Skin of body (tissue), 1 donor: ENCODE measurements at regions not wholly inside any gene's neighbourhood (a gene's known extent, or its start where the extent isn't known, plus 50 kb on each side); places are given as distances from the start of the nearest gene placed in this dataset.
"Not testable (repeated sequence)": the region's sequence is repeated elsewhere in the genome, so short reads cannot be mapped to it uniquely, and the experiment has no call there.

ENCODE experiments used
- DNase-seq: peaks from one replicate; lab custom pipeline; 2025; lab: John Stamatoyannopoulos, UW

GRCh38 chr7:25444991-25445390, 216.7 kb upstream of the NPVF start:
- peak; percentile 32 for DNase-seq

DNA sequence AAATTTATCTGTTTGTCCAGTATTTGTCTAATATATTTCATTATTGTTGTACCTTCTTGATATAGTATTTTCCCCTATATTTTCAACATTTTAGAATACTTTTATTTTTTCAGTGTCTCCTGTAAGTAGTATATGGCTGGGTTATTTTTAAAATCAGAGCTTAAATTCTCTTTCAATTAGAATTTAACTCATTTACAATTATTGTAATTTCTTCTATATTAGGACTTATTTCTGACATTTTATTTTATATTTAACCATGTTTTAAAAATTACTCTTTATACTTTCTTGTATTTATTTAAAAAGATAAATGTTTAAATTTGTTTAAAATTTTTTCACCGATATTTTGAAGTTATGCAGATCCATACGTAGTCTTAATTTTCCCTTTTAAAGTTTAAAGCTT, 220.0 kb upstream of the NPVF start:
- no peak for DNase-seq

DNA sequence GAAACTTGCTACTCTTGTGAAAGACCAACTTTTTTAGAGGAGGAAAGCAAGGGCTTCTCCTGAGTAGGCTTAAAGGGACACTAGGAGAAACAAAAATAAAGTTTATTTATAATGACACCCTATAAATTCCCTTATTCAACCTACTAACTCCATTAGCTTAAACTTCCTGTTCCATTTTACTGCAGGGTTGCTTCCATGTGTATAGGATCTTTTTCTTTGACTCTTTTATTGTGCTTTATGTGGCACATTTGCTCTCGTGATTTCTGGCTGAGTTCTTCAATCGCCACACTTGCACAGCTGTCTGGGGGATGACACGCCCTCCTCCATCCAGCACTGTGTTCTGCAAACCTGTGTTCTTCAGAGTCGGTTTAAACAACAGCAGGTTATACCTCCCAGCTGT, 225.7 kb upstream of the NPVF start:
- no peak for DNase-seq

DNA sequence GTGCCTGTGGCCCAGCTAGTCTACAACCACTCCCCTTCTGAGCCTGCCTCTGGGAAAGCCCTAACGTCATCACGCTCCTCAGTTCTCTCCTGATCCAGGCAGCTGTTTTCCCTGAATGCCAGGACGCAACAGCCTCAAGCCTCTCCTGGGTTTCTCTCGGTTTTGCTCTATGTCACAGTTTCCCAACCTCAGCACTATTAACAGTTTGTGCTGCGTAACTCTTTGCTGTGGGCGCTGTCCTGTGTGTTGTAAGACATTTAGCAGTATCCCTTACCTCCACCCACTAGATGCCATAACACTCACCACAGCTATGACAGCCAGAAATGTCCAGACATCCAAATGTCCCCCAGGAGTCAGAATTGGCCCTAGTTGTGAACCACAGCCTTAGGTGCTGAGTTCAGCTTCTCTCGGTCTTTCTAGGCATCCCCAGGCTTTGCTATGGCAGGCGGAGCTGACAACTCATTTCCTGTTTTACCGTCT, 226.3 kb upstream of the NPVF start:
- no peak for DNase-seq

- DNase-seq = no peak
These were observed 227.5 kb upstream of the NPVF start for GRCh38 chr7:25455683-25456251.

DNA sequence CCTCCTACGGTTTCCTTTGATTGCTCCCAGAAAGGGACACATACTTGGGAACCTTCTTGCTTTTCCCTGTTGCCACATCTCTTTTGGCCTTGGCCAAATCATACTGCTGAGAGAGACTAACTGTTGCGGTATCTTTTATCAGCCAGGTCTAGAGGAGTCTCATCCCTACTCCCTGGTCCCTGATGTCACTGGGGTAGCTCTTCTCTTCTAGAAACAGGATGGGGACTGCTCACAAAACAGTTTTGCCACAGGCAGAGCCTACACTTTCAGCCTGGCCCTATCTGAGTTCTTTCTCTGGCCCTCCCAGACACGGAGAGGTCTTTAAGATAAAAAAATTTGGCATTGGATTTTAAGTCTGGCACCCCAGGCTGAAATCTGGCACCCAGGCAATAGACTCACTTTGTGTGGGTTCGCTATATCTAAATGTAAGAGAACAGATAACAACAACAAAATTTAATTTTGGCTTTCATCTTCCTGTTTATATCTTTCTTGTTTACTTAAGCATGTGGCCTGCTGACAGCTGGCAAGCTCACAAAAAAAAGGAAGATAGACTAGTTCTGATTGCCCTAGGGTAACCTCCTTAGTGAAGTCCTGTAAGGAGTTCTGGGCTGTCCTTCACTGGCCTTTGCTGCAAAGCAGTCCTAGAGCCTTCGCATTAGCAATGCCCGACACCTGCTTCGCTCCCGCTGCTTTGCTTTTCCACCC, 228.3 kb upstream of the NPVF start:
- DNase-seq = no peak

DNA sequence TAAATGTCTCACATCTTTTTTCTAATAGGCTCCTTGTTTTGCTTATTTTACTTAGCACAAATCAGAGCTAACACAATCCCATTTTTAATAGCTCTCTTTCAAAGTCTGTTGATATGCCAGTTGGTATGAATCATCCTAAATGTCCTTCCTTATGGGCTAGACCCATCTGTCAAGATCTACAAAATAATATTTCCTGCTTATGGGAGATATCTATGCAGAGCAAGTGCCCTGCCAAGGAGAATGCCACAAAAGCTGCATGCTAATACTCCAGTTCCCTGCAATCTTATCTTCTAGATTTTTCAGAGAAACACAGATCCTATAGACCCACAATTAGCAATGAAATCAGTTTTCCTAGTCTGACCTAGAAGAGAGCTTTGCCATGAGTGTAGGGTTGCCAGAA, 230.8 kb upstream of the NPVF start:
- DNase-seq = no peak

DNA sequence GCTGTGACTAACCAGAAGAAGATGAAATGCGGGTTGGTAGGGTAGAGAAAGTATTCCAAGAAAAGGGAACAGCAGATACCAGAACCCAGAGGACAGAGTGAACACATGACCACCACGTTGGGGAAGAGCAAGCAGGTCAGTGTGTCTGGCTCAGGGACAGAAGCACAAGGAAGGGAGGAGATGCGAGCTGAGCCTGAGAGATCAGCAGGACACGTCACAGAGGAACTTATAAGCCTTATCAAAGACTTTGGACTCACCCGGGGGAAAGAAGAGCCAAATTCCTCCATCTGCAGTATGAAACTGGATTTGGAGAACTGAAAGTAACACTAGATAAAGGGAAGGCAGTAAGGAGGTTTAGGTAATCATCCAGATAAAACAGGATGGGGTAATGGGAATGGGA, 232.1 kb upstream of the NPVF start:
- DNase-seq = no peak

GRCh38 chr7:25469669-25470068, 241.4 kb upstream of the NPVF start:
- DNase-seq = no peak

GRCh38 chr7:25476863-25477499, 248.7 kb upstream of the NPVF start:
- no peak for DNase-seq

GRCh38 chr7:25478221-25478620, 249.9 kb upstream of the NPVF start:
- DNase-seq = not testable (repeated sequence)

- DNase-seq = no peak
These were observed 250.6 kb upstream of the NPVF start for GRCh38 chr7:25478925-25479324.

DNA sequence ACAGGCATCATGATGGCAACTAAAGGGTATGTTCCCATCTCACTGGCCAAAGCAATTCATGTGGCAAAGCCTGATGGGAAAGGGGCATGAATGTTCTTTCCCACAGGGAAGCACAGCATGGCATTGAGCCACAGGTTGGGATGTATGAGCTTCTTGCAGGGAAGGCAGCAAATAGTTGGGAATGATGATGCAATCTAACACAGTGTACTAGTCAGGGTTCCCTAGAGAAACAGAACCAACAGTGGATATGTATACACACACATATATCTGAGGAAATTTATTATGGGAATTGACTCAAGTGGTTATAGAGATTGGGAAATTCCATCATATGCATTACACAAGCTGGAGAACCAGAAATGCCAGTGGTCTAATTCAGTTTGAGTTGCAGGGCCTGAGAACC, 253.6 kb upstream of the NPVF start:
- no peak for DNase-seq

DNA sequence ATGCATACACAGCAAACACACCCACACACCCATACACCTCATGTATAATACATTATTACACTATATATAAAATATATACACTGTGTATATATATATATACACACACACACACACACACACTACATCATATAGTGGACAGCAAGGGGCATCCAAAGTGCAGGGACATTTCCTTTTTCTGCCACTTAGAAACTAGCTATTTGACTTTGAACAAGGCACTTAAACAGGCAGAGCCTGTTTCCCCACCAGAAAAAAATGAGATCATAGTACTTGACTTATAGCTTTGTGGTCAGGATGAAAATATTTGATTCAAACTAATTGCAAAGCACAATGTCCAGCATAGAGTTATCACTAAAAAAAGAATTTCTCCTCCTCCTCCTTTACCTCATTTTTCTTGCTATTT, 254.3 kb upstream of the NPVF start:
- no peak for DNase-seq

- DNase-seq = peak; percentile 45
These were observed 256.7 kb upstream of the NPVF start for GRCh38 chr7:25485026-25485425.

GRCh38 chr7:25486656-25487055, 258.4 kb upstream of the NPVF start:
- no peak for DNase-seq

DNA sequence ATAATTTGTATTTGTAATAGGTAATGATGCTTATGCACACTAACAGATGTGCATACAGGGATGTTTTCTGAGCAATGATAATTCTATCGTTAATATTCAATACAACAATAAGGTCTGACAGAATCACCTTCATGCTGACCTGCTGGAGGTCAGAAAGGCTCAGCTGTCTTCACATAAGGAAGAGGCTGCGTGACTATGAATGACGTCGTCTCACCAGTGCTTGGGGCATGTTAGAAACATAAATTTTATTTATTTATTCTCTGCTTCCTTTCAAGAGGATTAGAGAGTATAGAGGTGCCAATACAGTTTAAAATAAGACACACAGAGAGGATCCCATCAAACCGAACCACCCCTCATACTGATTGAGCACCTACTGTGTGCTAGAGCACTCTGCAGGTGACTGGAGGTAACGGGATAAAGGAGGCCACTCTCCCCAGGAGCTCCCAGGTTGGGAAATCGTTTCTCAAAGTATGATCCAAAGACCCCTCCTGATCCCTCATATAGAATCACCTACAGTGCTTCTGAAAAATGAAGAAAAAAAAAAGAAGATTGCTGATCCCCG, 265.6 kb upstream of the NPVF start:
- no peak for DNase-seq

- no peak for DNase-seq
These were observed 266.6 kb upstream of the NPVF start for GRCh38 chr7:25494896-25495295.

- no peak for DNase-seq
These were observed 267.3 kb upstream of the NPVF start for GRCh38 chr7:25495342-25496250.

DNA sequence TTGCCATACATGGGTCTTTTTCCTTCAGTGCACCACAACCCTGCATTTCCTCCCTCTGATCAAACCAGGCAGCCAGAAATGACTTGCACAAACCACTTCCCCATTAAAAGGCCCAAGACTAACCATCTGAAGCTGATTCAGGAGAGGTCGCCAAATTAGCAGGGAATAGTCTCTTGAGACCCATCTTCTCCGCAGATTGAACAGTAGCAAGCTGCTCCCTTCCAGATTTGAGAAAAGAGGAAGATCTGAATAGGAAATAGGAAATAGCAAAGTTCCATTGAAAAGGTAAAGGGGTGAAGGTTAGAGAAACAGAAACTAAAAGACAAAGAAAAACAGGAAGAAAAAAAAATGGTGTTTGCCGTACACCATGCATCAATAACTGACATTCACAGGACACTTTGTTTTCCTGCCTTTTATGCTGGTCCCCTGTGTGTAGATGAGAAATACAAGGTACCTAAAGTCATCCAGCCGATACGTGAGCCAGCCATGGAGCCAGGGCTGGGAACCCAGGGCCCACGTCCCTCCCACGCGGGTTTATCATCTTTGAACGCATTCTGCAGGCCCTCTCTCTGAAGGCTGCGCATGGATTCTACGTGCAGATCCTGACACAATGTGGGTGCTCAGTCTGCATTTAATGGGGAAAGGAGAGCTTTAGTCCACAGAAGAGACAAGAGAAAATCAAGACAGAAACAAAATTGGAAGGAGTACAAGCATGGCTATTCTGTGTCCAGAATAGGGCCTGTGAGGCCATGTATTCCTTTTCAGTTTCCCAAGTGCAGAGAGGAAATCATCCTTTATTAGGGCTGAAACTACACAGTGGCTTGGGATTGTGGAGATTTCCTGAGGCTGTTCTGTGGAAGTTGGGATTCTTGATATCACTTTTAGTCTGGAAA, 268.4 kb upstream of the NPVF start:
- DNase-seq = no peak
